OCI-LY7 (cell line): ENCODE measurements at regions not wholly inside any gene's neighbourhood (a gene's known extent, or its start where the extent isn't known, plus 50 kb on each side); places are given as distances from the start of the nearest gene placed in this dataset.
"Not testable (repeated sequence)": the region's sequence is repeated elsewhere in the genome, so short reads cannot be mapped to it uniquely, and the experiment has no call there.

ENCODE experiments used
- EZH2phosphoT487 ChIP-seq: fragments of 200-600 bp; sonication (generic); IDR thresholded peaks from 2 replicates; pipeline ENCODE4 v1.6.1; 2018; ENCODE audit warnings: low read depth, borderline replicate concordance, mild to moderate bottlenecking, mixed run types, antibody characterized with exemption, low read length, moderate library complexity, mixed read lengths
- TF ChIP-seq, protein P1 (sequence below): fragments of 200-600 bp; sonication (generic); conservative IDR thresholded peaks from 2 replicates; pipeline ENCODE4 v1.5.1; 2014; ENCODE audit warnings: mild to moderate bottlenecking, antibody characterized with exemption, low read length, moderate library complexity, mixed read lengths

DNA sequence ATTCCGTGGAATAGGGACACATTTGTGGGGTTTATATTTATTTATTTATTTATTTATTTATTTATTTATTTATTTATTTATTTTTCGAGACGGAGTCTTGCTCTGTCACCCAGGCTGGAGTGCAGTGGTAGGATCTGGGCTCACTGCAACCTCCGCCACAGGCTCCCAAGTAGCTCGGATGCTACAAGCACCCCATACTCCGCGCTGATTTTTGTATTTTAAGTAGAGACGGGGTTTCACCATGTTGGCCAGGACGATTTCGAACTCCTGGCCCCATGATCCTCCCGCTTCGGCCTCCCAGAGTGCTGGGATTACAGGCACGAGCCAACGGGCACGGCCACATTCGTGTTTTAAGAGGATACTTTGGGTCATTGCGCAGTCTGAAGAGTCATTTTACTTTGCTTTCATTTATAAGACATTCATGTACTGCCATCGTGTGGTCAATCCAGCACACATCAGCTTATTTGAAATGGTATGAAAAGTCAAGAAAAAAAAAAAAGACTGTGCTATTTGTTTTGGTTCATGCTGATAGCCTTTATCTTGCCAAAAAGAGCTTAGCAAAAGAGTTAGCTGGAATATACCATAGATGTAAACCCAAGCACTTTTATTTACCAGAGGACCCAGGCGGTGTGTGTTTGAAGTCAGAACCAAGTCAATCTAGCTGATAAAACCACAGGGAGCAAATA is 1075.0 kb downstream of the EPHA3 start:
- TF ChIP-seq, protein P1, sequence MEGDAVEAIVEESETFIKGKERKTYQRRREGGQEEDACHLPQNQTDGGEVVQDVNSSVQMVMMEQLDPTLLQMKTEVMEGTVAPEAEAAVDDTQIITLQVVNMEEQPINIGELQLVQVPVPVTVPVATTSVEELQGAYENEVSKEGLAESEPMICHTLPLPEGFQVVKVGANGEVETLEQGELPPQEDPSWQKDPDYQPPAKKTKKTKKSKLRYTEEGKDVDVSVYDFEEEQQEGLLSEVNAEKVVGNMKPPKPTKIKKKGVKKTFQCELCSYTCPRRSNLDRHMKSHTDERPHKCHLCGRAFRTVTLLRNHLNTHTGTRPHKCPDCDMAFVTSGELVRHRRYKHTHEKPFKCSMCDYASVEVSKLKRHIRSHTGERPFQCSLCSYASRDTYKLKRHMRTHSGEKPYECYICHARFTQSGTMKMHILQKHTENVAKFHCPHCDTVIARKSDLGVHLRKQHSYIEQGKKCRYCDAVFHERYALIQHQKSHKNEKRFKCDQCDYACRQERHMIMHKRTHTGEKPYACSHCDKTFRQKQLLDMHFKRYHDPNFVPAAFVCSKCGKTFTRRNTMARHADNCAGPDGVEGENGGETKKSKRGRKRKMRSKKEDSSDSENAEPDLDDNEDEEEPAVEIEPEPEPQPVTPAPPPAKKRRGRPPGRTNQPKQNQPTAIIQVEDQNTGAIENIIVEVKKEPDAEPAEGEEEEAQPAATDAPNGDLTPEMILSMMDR = peak; percentile 68
- not testable (repeated sequence) for TF ChIP-seq EZH2phosphoT487
